ENCODE measurements at regions not wholly inside any gene's neighbourhood (a gene's known extent, or its start where the extent isn't known, plus 50 kb on each side); places are given as distances from the start of the nearest gene placed in this dataset.

GRCh38 chr2:20122864-20123263 is 71.4 kb upstream of the LAPTM4A start (continued):
- TF ChIP-seq, protein P1, sequence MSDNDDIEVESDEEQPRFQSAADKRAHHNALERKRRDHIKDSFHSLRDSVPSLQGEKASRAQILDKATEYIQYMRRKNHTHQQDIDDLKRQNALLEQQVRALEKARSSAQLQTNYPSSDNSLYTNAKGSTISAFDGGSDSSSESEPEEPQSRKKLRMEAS (IDR thresholded peaks at IDR 0.05; ENCODE audit: low read depth) = no peak

DNA sequence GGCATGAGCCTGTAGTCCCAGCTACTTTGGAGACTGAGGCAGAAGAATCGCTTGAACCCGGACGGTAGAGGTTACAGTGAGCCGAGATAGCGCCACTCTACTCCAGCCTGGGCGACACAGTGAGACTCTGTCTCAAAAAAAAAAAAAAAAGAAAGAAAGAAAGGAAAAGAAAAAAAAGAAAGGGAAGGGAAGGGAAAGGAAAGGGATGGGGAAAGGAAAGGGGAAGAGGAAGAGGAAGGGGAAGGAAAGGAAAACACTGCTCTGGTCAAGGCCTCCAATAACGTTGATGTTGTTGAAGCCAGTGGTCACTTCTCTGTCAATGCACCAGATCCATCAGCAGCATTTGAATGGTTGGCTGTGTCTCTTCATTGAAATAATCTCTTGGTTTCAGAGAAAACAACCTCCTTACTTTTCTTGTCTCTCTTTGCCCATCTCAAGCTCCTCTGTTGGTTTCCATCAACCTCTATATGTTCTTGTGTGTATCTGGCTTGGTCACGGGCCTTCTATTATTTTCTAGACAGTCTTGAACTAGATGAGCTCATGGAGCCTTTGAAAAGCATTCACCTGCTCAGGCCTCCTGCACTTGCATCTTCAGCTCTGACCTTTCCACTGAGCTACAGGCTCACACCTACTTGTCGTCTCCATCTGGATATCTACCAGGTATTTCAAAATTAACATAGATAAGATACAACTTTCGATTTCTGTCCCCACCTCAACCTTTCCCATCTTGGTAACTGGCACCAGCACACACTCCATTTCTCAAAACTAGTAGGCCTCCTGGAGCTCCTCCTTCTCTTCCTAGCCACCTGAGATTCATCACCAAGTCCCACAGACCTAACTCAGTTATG is 69.4 kb upstream of the LAPTM4A start:
- ChIA-PET CTCF (interaction anchor here (0.6 to 2.9 kb wide), 7 partner anchors 14 to 165 kb away, joined by 3 to 13 read pairs (median 3); partner anchors contain the start of gene SDC1), POLR2A (no interaction called here)
- WGBS (ENCODE audit: low lambda C conversion rate) = 84% methylated on average over 10 of the region's 10 CpGs
- H3K4me1 ChIP-seq (ENCODE audit: control insufficient read depth in 1 of 2, insufficient read depth in 2 of 2, low read depth in 1 of 2, low read length in 1 of 2) = no peaks in the 10 kb centered on the region
- H3K27me3 ChIP-seq (ENCODE audit: insufficient read depth) = no peaks in the 10 kb centered on the region
- DNase-seq = no peak
- H4K20me1 ChIP-seq (ENCODE audit: insufficient read depth) = no peaks in the 10 kb centered on the region
- H3K9me3 ChIP-seq = no peaks in the 10 kb centered on the region
- TF ChIP-seq RAD21 (IDR thresholded peaks at IDR 0.05; ENCODE audit: low read length) = no peak
- no peak for TF ChIP-seq NFIC (IDR thresholded peaks at IDR 0.05; ENCODE audit: borderline replicate concordance)
- TF ChIP-seq RFX5 (IDR thresholded peaks at IDR 0.05; ENCODE audit: low read length) = no peak
- TF ChIP-seq, protein P2, sequence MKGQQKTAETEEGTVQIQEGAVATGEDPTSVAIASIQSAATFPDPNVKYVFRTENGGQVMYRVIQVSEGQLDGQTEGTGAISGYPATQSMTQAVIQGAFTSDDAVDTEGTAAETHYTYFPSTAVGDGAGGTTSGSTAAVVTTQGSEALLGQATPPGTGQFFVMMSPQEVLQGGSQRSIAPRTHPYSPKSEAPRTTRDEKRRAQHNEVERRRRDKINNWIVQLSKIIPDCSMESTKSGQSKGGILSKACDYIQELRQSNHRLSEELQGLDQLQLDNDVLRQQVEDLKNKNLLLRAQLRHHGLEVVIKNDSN (IDR thresholded peaks at IDR 0.05; ENCODE audit: borderline replicate concordance, low read depth) = no peak
- no peak for TF ChIP-seq RXRA (IDR thresholded peaks at IDR 0.05; ENCODE audit: borderline replicate concordance, low read depth)
- H3K36me3 ChIP-seq (replicated peaks in 1 of 2; ENCODE audit: control insufficient read depth in 1 of 2, insufficient read depth in 2 of 2, low read length in 1 of 2) = no peaks in the 10 kb centered on the region
- no peaks in the 10 kb centered on the region for H3K9me2 ChIP-seq
- no peak overlapping the region for H3K9ac ChIP-seq
- H3K79me2 ChIP-seq (ENCODE audit: insufficient read depth) = no peaks in the 10 kb centered on the region
- H3K4me3 ChIP-seq (ENCODE audit: low read depth in 2 of 2, low read length in 1 of 2) = no peak overlapping the region
- H2AFZ ChIP-seq (ENCODE audit: low read depth) = no peak overlapping the region
- H3K4me2 ChIP-seq = no peak overlapping the region
- H3F3A ChIP-seq (replicated peaks; ENCODE audit: insufficient read depth) = no peaks in the 10 kb centered on the region
- H3K27ac ChIP-seq (ENCODE audit: low read depth in 2 of 2, low read length in 1 of 2) = no peak overlapping the region

DNA sequence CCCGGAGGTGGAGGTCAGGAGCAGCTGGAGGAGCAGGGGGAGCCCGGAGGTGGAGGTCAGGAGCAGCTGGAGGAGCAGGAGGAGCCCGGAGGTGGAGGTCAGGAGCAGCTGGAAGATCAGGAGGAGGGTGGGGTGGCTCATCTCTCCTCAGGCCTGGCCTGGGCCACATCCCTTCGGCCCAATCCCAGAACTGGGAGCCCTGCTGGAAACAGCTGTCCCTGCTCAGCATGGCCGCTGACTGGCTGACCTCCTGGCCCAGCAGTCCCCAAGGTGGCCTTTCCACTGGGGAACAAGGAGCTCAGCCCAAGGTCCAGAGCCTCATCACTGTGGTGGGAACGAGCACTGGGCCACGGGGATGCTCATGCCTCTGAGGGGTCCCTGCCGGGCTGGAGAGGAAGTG is 66.6 kb upstream of the LAPTM4A start:
- 72% methylated on average over 7 of the region's 8 CpGs for WGBS (ENCODE audit: low lambda C conversion rate)
- Histone ChIP-seq H3K9ac (no peak overlapping the region), H4K20me1 (ENCODE audit: insufficient read depth) (no peaks in the 10 kb centered on the region), H3K4me3 (ENCODE audit: low read depth in 2 of 2, low read length in 1 of 2) (no peak overlapping the region), H3K79me2 (ENCODE audit: insufficient read depth) (no peaks in the 10 kb centered on the region), H3K36me3 (replicated peaks in 1 of 2; ENCODE audit: control insufficient read depth in 1 of 2, insufficient read depth in 2 of 2, low read length in 1 of 2) (no peaks in the 10 kb centered on the region), H3K9me3 (no peaks in the 10 kb centered on the region), H2AFZ (ENCODE audit: low read depth) (no peak overlapping the region), H3F3A (replicated peaks; ENCODE audit: insufficient read depth) (no peaks in the 10 kb centered on the region), H3K27me3 (ENCODE audit: insufficient read depth) (no peaks in the 10 kb centered on the region), H3K27ac (ENCODE audit: low read depth in 2 of 2, low read length in 1 of 2) (no peak overlapping the region), H3K4me1 (ENCODE audit: control insufficient read depth in 1 of 2, insufficient read depth in 2 of 2, low read depth in 1 of 2, low read length in 1 of 2) (peaks cover 0 to 6% of the 10 kb centered on the region in 2 experiments; a peak in 1 of 4 replicates), H3K9me2 (no peaks in the 10 kb centered on the region), H3K4me2 (no peak overlapping the region)
- ChIA-PET CTCF (interaction anchor here (0.7 to 1.6 kb wide), 5 partner anchors 10 to 109 kb away, joined by 3 to 10 read pairs (median 3); partner anchors contain the start of gene SDC1), POLR2A (no interaction called here)
- no peak for DNase-seq
- no peak for TF ChIP-seq ELF1 (IDR thresholded peaks at IDR 0.05)
- TF ChIP-seq, protein P3, sequence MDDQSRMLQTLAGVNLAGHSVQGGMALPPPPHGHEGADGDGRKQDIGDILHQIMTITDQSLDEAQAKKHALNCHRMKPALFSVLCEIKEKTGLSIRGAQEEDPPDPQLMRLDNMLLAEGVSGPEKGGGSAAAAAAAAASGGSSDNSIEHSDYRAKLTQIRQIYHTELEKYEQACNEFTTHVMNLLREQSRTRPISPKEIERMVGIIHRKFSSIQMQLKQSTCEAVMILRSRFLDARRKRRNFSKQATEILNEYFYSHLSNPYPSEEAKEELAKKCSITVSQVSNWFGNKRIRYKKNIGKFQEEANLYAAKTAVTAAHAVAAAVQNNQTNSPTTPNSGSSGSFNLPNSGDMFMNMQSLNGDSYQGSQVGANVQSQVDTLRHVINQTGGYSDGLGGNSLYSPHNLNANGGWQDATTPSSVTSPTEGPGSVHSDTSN (IDR thresholded peaks at IDR 0.05) = no peak
- no peak for TF ChIP-seq RCOR1 (IDR thresholded peaks at IDR 0.05; ENCODE audit: low read length)
- no peak for TF ChIP-seq FOXJ3 (CRISPR knock-in tag; IDR thresholded peaks at IDR 0.05)
- no peak for TF ChIP-seq GABPA (IDR thresholded peaks at IDR 0.05; ENCODE audit: low read depth)
- TF ChIP-seq, protein P4, sequence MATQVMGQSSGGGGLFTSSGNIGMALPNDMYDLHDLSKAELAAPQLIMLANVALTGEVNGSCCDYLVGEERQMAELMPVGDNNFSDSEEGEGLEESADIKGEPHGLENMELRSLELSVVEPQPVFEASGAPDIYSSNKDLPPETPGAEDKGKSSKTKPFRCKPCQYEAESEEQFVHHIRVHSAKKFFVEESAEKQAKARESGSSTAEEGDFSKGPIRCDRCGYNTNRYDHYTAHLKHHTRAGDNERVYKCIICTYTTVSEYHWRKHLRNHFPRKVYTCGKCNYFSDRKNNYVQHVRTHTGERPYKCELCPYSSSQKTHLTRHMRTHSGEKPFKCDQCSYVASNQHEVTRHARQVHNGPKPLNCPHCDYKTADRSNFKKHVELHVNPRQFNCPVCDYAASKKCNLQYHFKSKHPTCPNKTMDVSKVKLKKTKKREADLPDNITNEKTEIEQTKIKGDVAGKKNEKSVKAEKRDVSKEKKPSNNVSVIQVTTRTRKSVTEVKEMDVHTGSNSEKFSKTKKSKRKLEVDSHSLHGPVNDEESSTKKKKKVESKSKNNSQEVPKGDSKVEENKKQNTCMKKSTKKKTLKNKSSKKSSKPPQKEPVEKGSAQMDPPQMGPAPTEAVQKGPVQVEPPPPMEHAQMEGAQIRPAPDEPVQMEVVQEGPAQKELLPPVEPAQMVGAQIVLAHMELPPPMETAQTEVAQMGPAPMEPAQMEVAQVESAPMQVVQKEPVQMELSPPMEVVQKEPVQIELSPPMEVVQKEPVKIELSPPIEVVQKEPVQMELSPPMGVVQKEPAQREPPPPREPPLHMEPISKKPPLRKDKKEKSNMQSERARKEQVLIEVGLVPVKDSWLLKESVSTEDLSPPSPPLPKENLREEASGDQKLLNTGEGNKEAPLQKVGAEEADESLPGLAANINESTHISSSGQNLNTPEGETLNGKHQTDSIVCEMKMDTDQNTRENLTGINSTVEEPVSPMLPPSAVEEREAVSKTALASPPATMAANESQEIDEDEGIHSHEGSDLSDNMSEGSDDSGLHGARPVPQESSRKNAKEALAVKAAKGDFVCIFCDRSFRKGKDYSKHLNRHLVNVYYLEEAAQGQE (IDR thresholded peaks at IDR 0.05; ENCODE audit: low read depth, low read length) = no peak
- no peak for TF ChIP-seq JUND (IDR thresholded peaks at IDR 0.05)
- no peak for TF ChIP-seq MEF2A (IDR thresholded peaks at IDR 0.05; ENCODE audit: borderline replicate concordance, low read depth)
- TF ChIP-seq RAD21 (IDR thresholded peaks at IDR 0.05; ENCODE audit: low read length) = no peak
- no peak for TF ChIP-seq EZH2phosphoT487 (IDR thresholded peaks at IDR 0.05; ENCODE audit: borderline replicate concordance, low read depth)
- no peak for TF ChIP-seq NRF1 (IDR thresholded peaks at IDR 0.05; ENCODE audit: low read depth, low read length)
- TF ChIP-seq EP300 (IDR thresholded peaks at IDR 0.05; ENCODE audit: borderline replicate concordance in 1 of 2, low read depth in 1 of 2, low read length in 1 of 2) = no peak
- no peak for TF ChIP-seq TEAD4 (IDR thresholded peaks at IDR 0.05; ENCODE audit: borderline replicate concordance, insufficient read depth)

All from SK-N-SH (cell line).